Endothelial cell of umbilical vein (primary cell): ENCODE measurements at regions not wholly inside any gene's neighbourhood (a gene's known extent, or its start where the extent isn't known, plus 50 kb on each side); places are given as distances from the start of the nearest gene placed in this dataset.
"Not testable (repeated sequence)": the region's sequence is repeated elsewhere in the genome, so short reads cannot be mapped to it uniquely, and the experiment has no call there.

ENCODE experiments used
- BruUV-seq: library from RNA; stranded (reverse); fragments of 400-500 nt; replicated peaks from 2 replicates; lab custom pipeline; 2021; lab: Mats Ljungman, UMichigan
- CTCF ChIA-PET: fragments of 300-600, 350-600 bp; sonication (Branson Sonifier 250); formaldehyde crosslinking; loops from one replicate; lab custom pipeline; 2021; ENCODE audit warnings: antibody characterized with exemption, inconsistent platforms; lab: Charles Lee
- POLR2A ChIA-PET: fragments of 300-600, 350-600 bp; sonication (Branson Sonifier 250); formaldehyde crosslinking; loops from one replicate; lab custom pipeline; 2021; ENCODE audit warnings: antibody characterized with exemption, inconsistent platforms; lab: Charles Lee
- DNase-seq: peaks from one replicate; pipeline ENCODE4 v3.0.0-alpha.2; 2011; ENCODE audit warnings: low read depth, low spot score
- FAIRE-seq: peaks from 2 replicates; lab custom pipeline; 2011; peaks lifted over from hg19 to GRCh38; lab: Jason Lieb, UNC
- H2AFZ ChIP-seq: 2 replicates; pipeline ENCODE4 v1.6.0; 2012; ENCODE audit warnings: low read depth, low read length, control low read depth, inconsistent platforms
- H3K27ac ChIP-seq: 2 replicates; pipeline ENCODE4 v1.5.1; 2011; ENCODE audit warnings: low read depth, mild to moderate bottlenecking, control low read depth, low read length, moderate library complexity; ENCODE audit not compliant: insufficient read depth
- H3K27me3 ChIP-seq, 2 experiments: 2 replicates each; pipeline versions ENCODE4 v1.6.0 to v1.6.1; 2011; ENCODE audit warnings: low read length in 2 of 2, mixed read lengths in 1 of 2; ENCODE audit not compliant: control insufficient read depth in 2 of 2, insufficient read depth in 2 of 2
- H3K36me3 ChIP-seq, 2 experiments: 2 replicates in 1 of 2; 3 replicates in 1 of 2; pipeline ENCODE4 v1.5.1; 2011; ENCODE audit warnings: low read length in 2 of 2, mild to moderate bottlenecking in 1 of 2, moderate library complexity in 1 of 2; ENCODE audit not compliant: control insufficient read depth in 2 of 2, insufficient read depth in 2 of 2; ENCODE audit errors: extremely low read depth in 1 of 2
- H3K4me1 ChIP-seq: 3 replicates; pipeline ENCODE4 v1.5.1; 2011; ENCODE audit warnings: mild to moderate bottlenecking, low read length; ENCODE audit not compliant: control insufficient read depth, insufficient read depth; ENCODE audit errors: extremely low read depth
- H3K4me2 ChIP-seq: 2 replicates; pipeline ENCODE4 v1.6.1; 2011; ENCODE audit warnings: low read length, control low read depth, mixed read lengths; ENCODE audit not compliant: insufficient read depth
- H3K4me3 ChIP-seq, 3 experiments: fragments of 200-600 bp in 1 of 3; sonication (generic), shearing (Covaris generic) in 1 of 3; replicated peaks in 1 of 3; 2 replicates each; pipeline ENCODE4 v1.5.1; 2011 to 2016; ENCODE audit warnings: control low read depth in 3 of 3, low read length in 3 of 3, mild to moderate bottlenecking in 2 of 3, inconsistent platforms in 1 of 3, low read depth in 1 of 3, moderate library complexity in 1 of 3; ENCODE audit not compliant: insufficient read depth in 1 of 3
- H3K79me2 ChIP-seq: 2 replicates; pipeline ENCODE4 v1.6.0; 2012; ENCODE audit warnings: low read length, inconsistent platforms; ENCODE audit not compliant: control insufficient read depth, insufficient read depth
- H3K9ac ChIP-seq: replicated peaks from 2 replicates; pipeline ENCODE3; 2011; ENCODE audit warnings: low read length, control low read depth; ENCODE audit not compliant: insufficient read depth; ENCODE audit errors: extremely low read depth
- H3K9me1 ChIP-seq: replicated peaks from 3 replicates; pipeline ENCODE4 v1.6.0; 2011; ENCODE audit warnings: mild to moderate bottlenecking, low read length; ENCODE audit not compliant: control insufficient read depth, insufficient read depth; ENCODE audit errors: extremely low read depth
- H3K9me3 ChIP-seq: replicated peaks from 2 replicates; pipeline ENCODE4 v1.5.1; 2012; ENCODE audit warnings: low read length, inconsistent platforms; ENCODE audit not compliant: control insufficient read depth, insufficient read depth
- H4K20me1 ChIP-seq: replicated peaks from 2 replicates; pipeline ENCODE3; 2011; ENCODE audit warnings: mild to moderate bottlenecking, low read length; ENCODE audit not compliant: control insufficient read depth, insufficient read depth; ENCODE audit errors: extremely low read depth
- dilution Hi-C: fragments of 300-500 bp; cut with MboI; formaldehyde crosslinking; loops from one replicate; pipeline ENCODE4 v1.15.0; 2019; ENCODE audit warnings: low sequenced_read_pairs; ENCODE audit not compliant: extremely low pct_ligation_motif_present
- intact Hi-C: fragments of 100-400 bp; cut with micrococcal nuclease; formaldehyde crosslinking; loops from one replicate; pipeline ENCODE4 v1.10.0; 2022
- TF ChIP-seq, protein P1 (sequence below): IDR thresholded peaks from 2 replicates; pipeline ENCODE4 v1.6.1; 2011; ENCODE audit not compliant: insufficient read depth, insufficient read length

DNA sequence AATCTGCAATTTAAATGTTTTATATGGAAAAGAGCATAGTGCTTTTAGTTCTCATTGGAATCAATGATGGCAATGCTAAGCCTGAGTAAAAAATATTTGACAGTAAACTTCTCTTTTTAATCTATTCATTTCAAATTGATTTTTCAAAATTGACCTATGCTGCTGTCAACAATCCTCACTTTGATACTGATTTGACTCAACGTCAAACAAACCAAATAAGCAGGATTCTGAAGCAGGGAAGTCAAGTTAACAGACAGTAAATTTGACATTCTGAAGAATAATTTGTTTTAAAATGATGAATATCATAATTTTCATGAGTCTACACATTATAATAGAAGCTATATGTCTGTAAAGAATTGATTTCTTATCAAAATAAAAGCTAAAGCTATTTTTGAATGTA lies 1053.1 kb downstream of the DIPK2A start:
- no peak overlapping the region for H2AFZ ChIP-seq
- H3K79me2 ChIP-seq, result no peaks in the 10 kb centered on the region
- H3K9me1 ChIP-seq, result no peaks in the 10 kb centered on the region
- H3K27me3 ChIP-seq, result no peaks in the 10 kb centered on the region
- no peaks in the 10 kb centered on the region for H3K4me1 ChIP-seq
- no peak overlapping the region for H3K9ac ChIP-seq
- FAIRE-seq (no peak), DNase-seq (no peak)
- TF ChIP-seq, protein P1, sequence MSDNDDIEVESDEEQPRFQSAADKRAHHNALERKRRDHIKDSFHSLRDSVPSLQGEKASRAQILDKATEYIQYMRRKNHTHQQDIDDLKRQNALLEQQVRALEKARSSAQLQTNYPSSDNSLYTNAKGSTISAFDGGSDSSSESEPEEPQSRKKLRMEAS, result no peak
- H3K9me3 ChIP-seq, result no peaks in the 10 kb centered on the region
- no peak overlapping the region for H3K4me2 ChIP-seq
- no peaks in the 10 kb centered on the region for H4K20me1 ChIP-seq
- no peaks in the 10 kb centered on the region for H3K36me3 ChIP-seq
- CTCF ChIA-PET, result no interaction called here
- intact Hi-C loops (no loop called here), dilution Hi-C loops (no loop called here)
- no TSS peak for BruUV-seq
- H3K4me3 ChIP-seq, result no peak overlapping the region
- H3K27ac ChIP-seq, result no peak overlapping the region
- POLR2A ChIA-PET, result no interaction called here

DNA sequence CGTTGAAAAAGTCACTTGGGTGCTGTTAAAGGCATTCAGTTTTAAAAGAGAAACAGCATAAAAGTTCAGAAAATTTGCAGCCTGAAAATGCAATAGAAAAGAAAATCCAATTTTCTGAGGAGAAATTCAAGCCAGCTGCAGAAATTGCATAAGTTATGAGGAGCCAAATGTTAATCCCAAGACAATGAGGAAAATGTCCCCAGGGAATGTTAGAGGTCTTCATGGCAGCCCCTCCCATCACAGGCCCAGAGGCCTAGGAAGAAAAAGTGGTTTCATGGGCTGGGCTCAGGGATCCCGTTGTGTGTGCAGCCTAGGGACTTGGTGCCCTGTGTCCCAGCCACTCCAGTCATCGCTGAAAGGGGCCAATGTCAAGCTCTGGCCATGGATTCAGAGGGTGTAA lies 1055.6 kb downstream of the DIPK2A start:
- CTCF ChIA-PET, result not testable (repeated sequence)

More for the DNA sequence above, 1055.6 kb downstream of the DIPK2A start:
- H3K4me1 ChIP-seq, FAIRE-seq, H3K4me3 ChIP-seq, H2AFZ ChIP-seq, H3K9me3 ChIP-seq, H4K20me1 ChIP-seq, H3K4me2 ChIP-seq, POLR2A ChIA-PET, H3K79me2 ChIP-seq, H3K9ac ChIP-seq, intact Hi-C loops, DNase-seq, dilution Hi-C loops, H3K27me3 ChIP-seq, H3K9me1 ChIP-seq, BruUV-seq, H3K27ac ChIP-seq, H3K36me3 ChIP-seq: not testable (repeated sequence)
